ENCODE measurements at regions not wholly inside any gene's neighbourhood (a gene's known extent, or its start where the extent isn't known, plus 50 kb on each side); places are given as distances from the start of the nearest gene placed in this dataset.

DNA sequence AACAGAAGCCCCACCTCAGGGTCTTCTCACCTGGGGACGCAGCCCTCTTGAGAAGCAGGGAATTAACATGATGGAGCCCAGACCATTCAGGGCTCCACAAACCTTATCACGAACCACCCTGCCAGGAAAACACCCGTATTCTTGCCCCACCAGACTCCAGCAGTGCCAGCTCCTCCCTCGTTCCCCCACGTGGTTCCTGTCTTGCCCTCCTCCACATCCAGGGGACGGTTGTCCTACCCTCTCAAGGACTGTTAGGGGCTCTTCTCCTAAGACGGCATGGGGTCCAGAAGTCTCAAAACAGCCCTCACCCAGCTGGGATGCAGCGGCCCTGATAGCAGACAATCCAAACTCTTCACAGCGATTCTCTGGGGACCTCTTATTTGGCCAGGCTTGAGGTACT is 372.2 kb upstream of the HS6ST1 start:
- DNase-seq (ENCODE audit: low read depth in 2 of 2) = no peak

DNA sequence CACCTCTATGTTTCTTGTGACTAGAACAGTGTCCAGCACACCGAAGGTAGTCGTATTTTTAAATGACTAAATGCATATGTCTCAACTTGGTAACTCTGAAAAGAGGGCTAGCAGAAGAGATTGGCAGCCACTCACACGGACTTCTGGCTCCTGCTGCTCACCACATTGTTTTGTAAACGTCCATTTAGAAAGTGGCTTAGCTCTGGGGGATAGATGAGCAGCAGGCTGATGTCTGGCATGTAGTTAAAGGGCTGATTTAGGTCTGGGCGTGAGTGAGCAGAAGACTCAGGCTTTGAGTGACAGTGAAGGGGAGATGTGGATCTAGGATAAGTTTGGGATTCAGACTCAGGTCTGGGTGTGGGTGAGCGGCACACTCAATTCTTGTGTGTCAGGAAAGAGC is 372.9 kb upstream of the HS6ST1 start:
- DNase-seq (ENCODE audit: low read depth in 2 of 2) = no peak

DNA sequence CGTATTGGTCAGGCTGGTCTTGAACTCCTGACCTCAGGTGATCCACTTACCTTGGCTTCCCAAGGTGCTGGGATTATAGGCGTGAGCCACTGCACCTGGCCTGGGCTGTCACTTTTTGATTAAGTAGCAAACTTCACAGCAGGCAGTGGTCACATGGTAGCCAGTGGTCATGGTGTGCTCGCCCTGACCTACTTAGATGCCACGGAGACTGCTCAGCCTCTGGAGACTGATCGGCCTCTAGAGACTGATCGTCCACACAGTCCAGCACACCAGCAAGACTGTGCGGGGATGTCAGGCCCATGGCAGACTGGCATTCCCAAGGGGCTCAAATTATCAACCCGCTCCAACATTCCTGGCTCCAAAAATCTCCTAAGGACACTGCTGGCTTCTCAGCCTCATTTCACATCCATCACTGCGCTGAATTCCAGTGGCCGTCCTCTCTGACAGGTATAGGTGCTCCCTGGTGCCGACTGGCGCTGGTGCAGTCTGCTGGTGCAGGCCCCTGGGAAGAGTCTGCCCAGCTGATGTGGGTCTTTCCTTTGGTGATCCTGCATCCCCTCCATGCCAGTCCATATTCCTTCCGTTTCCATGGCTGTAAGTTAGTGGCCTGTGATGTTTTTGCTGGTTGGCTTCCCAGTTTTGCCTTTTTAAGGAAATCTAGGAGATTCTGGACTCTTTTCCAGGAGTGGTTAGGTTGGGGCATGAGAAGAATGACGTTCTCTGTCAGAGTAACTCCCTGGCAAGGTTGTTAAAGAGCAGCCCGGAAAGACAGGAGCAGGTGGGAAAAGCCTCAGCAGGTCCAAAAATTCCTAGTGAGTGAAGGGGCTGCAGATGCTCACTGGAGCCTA is 374.5 kb upstream of the HS6ST1 start:
- DNase-seq (ENCODE audit: low read depth in 2 of 2) = no peak

DNA sequence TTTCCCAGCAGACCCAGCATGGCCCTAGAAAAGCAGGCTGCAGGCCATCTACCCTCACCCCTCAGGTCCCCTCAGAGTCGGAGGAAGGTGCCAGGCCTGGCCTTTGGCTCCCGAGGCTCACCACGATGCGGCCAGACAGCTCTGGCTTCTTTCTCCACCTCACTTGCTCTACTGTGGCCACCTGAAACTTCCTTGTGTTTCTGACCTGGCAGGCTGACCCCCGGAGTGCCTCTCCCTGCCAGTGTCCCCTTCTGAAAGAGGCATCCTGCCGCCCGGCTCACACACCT is 375.0 kb upstream of the HS6ST1 start:
- DNase-seq (ENCODE audit: low read depth in 2 of 2) = no peak

DNA sequence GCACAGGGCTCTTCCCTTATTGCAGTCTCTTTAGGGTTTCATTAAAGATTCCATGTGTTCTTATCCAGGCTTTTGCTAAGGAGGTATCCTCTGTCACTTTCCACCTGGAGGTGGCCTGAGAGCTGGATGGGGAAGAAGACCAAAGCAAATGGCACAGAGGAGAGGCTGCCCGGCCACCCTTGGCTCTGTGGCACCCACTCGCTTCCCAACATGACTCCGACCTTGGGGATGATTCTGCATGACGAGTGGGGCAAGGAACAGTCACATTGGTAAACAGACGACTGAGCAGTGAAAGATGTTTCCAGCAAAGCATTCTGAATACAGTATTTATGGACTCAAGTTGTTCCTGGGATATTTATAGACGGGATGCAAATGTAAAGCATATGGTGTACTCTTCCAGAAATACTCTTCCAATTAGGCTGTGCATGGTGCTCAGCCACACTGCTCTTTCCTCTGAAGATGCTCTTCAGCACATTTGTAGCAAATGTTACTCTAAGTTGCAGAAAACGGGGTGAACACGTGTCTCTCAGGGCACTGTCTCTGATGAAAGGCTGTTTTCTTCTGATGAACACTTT is 377.1 kb upstream of the HS6ST1 start:
- DNase-seq (ENCODE audit: low read depth in 2 of 2) = no peak

DNA sequence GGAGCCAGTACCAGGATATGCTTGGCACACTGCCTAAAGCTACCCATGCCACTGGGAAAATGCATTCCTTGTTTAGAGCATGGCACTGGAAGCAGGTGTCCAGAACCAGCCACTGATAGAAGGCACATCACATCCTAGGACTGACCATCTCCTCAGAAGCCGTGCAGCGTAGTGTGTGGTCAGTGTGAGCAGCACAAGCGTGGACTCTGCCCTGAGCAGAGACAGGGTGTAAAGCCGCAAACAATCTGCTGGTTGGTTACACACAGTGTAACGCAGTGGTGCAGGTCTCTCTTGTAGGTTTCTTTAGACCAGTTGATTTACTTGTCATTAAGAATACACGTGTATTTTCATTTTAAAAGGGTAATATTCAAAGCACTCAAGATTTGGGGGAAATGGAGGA is 377.8 kb upstream of the HS6ST1 start:
- no peak for DNase-seq (ENCODE audit: low read depth in 2 of 2)

DNA sequence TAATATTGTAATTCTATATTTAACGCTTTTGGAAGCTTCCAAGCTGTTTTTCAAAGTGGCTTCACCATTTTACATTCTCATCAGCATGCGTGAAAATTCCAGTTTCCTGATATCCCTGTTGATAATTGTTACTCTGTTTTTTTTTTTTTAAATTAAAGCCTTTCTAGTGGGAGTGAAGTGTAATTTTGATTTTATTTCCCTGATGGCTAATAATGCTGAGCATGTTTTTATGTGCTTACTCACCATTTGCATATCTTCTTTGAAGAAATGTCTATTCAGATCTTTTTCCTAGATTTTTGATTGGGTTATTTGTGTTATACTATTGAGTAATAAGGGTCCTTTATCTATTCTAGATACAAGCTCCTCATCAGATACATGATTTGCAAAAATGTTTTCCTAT is 382.8 kb upstream of the HS6ST1 start:
- no peak for DNase-seq (ENCODE audit: low read depth in 2 of 2)

DNA sequence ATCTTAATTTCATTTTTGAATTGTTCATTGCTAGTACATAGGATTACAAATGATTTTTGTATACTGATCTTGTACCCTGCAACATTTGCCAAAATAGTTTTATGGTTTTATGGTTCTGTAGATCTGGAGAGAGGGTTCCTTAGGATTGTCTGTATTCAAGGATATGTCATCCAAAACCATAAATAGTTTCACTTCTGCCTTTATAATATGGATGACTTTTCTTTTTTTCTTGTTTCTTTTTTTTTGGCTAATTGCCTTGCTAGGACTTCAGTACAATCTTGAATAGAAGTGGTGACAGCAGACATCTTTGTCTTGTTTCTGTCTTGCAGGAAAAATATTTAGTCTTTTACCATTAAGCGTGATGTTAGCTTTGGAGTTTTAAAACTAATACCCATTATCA is 383.9 kb upstream of the HS6ST1 start:
- DNase-seq (ENCODE audit: low read depth in 2 of 2) = no peak

DNA sequence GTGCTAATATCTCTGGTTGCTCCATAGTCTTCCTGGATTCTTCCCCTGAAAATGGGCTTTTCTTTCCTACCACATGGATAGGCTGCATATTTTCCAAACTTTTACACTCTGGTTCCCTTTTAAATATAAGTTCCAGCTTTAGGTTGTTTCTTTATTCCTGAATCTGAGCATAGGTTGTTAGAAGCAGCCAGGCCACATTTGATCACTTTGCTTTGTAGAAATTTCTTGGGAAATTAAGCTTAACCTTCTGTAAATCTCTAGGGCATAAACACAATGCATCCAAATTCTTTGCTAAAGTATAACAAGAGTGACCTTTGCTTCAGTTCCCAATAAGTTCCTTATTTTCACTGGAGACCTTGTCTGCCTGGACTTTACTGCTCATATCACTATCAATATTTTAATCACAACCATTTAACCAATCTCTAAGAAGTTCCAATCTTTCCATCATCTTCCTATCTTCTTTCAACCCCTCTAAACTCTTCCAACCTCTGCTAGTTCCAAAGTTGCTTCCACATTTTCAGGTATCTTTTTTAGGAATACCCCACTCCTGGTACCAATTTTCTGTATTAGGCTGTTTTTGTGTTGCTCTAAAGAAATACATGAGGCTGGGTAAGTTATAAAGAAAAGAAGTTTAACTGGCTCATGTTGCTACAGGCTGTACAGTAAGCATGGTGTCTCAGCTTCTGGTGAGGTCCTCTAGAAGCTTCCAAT is 389.6 kb upstream of the HS6ST1 start:
- DNase-seq (ENCODE audit: low read depth in 2 of 2) = no peak

DNA sequence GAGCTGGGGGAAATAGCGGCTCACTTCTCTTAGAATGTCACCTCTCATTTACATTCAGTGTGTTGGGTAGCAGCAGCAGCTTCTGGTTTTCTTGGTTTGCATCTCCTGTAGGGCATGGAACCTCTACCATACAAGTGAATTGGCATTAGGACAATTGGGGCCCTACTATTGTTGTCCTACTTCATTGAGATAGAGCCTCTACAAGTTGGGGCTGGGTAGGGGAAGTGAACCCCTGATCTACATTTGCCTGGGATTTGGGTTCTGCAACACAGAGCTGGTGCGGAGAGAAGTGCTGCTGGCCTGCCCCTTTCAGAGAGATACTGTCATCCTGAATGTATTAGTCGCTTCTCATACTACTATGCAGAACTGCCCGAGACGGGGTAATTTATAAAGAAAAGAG is 391.6 kb upstream of the HS6ST1 start:
- DNase-seq (ENCODE audit: low read depth in 2 of 2) = no peak

DNA sequence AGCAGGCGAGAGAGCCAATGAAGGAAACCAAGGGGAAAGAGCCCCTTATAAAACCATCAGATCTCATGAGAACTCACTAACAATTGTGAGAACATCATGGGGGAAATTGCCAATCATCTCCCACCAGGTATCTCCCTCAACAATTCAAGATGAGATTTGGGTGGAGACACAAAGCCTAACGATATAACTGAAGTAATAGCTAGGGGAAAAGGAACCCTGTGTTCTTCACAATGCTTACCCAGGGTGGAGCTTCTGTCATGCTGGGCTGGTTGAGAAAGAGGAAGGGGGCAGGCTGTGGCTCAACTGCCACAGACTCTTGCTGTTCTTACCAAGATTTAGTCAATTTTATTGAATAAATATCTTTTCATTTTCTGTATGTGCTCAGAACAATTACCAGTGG is 392.1 kb upstream of the HS6ST1 start:
- no peak for DNase-seq (ENCODE audit: low read depth in 2 of 2)

DNA sequence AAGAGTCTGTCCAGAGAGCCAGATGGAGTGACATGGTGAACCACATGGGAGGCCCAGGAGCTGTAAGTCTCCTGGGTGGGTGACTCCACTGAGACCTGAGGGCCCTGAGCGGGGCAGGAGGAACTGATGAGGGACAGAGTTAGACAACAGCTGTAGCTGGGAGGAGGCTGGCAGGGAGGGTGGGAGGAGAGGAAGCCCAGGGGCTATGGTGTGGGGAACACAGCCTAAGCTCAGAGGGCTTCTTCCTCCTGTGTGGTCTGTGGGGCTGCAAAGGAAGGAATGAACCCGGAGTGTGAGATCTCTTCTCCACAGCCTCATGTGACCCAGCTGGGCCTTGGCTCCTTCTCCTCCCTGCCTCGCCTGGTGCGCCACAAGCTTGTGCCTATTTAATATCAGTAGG is 395.6 kb upstream of the HS6ST1 start:
- DNase-seq (ENCODE audit: low read depth in 2 of 2) = no peak

DNA sequence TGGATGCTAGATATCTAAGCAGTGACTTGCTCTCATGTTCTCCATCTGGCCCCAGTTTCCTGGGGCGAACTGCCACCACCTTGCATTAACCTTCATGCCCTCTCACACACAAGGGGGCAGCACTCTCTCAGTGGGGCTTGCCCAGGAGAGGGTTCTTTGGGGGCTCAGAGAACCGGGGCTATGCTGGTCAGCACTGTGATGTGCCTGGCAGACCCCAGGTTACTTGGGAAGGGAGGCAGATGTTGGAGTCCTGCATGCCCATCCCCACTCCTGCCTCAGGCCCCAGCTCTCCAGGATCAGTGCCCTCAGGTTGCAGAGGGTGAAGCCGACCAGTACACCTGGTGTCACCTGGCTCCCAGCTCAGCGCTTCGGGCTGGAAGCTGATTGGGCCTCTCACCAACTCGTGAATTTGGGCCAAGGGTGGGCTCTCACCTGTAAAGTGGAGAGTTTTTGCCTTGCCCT is 396.2 kb upstream of the HS6ST1 start:
- DNase-seq (ENCODE audit: low read depth in 2 of 2) = no peak

DNA sequence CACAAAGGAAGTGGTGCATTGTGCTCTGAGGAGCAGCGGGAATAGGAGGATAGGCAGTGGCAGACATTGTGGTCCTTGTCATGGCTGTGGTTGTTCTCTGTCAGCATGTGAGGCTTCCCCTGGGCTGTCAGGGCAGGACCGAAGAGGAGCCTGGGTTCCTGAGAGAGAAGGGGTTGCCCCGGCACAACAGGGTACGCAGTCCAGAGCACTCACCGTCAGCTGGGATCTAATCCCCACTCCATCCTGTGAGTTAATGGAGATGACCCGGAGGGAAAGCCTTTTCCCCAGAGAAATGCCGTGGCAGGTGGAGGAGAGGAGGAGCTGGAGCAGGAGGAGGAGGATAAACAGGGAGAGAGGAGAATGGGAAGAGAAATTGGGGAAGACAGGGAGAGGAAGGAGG is 396.7 kb upstream of the HS6ST1 start:
- no peak for DNase-seq (ENCODE audit: low read depth in 2 of 2)

DNA sequence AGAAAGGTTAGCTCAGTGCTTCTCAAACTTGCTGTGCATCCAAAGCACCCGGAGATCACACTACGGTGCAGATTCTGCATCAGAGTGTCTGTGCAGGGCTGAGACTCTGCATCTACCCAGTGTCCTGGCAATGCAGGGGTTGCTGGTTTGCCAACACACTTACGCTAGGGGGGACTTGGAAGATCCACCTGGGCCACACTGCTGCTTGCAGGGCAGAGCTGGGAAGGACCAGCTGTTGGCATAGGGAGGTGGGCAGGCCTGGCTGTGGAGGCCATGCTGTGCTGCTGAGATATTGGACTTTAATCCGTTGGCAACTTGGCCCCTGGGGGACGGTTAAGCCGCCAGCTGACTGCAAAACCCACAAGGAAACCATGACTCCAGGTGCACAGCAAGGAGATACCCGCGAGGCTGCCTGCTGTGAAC is 397.6 kb upstream of the HS6ST1 start:
- DNase-seq (ENCODE audit: low read depth in 2 of 2) = no peak

DNA sequence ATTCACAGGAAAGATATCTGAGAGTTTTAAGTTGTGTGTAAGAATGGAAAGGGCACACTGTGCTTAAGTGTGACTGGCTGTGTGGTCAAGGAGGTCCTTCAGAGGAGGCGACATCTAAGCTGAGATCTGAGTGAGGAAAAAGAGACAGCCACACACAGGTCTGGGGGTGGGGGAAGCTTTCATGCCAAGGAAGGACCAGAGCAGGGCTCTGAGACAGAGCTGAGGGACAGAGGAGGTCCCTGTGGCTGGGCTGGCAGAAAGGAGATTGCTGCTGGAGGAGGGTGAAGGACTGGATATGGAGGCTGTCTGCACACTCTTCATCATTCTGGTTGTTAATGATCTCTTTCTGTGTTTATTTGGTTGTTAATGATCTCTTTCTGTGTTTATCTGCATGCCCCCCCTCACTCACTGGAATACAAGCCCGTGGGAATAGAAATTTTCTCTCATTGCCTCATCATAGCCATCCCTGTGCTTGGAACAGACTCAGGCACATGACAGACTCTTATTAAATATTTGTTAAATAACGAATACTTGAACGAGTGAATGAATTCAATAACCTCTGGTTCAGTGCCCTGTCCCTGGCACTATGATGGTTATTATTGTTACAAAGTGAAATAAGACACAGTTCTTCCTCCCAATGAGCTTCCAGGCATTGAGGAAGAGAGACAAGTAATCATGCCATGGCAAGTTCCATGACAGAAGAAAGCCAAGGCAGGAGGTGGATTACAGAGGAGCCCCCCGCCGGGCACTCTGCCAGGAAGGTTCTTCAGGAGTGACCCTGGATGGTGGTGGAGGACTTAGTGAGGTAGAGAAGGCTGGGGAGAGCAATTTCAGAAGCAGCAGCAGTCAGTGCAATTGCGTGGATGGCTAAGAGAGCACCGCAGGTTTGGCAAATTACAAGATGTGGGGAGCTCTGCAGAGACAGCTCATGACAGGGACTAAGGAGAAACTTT is 399.4 kb upstream of the HS6ST1 start:
- no peak for DNase-seq (ENCODE audit: low read depth in 2 of 2)

DNA sequence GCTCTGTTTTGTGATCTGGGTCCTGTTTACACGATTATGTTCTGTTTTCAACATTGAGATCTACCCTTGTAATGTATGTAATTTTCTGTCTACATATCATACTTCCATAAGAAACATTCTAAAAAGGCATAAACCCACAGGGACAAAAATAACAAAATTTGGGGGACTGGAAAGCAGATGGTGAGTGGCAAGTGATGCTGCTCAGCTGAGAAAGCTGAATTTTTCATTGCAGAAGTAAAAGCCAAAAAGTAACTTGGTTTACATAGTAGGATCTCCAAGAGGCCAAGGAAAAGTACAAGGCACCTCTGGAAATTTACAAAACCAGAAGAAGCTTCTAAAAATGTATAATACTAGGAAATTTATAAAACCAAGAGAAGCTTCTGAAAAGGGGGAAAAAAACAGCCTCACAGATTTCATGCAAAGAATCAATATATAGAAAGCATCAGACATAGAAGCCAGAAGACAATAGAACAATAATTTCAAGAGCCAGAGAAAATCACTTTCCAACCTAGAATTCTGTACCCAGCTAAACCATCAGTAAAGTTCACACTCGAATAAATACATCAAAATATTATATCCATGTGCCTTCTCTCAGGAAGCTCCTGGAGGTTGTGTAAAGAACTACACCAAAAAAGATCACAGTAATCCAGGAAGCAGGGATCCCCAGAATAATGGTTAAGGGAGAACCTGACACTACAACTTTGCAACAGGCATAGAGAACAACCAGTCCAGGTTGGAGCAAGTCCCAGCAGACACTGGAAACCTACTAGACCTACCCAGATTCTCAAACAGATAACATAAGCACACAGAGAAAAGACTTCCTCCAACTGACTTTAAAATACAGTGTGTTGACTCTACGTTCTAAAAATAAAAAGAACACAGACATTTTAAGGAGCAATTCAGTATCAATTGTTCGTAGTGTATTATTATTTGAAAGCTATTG is 401.7 kb upstream of the HS6ST1 start:
- no peak for DNase-seq (ENCODE audit: low read depth in 2 of 2)

DNA sequence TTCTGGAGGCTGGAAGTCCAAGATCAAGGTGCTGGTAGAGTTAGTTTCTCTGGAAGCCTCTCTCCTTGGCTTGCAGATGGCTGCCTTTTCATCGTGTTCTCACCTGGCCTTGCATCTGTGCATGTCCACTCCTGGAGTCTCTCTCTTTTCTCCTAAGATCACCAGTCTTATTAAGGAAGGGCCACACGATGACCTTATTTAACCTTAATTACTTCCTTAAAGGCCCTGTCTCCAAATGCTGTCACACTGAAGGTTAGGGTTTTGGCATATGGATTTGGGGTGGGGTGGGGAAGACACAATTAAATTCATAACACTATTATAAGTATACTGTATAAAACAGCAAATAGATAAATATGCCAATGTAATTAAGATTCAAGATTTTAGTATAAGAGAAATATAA is 402.4 kb upstream of the HS6ST1 start:
- no peak for DNase-seq (ENCODE audit: low read depth in 2 of 2)

DNA sequence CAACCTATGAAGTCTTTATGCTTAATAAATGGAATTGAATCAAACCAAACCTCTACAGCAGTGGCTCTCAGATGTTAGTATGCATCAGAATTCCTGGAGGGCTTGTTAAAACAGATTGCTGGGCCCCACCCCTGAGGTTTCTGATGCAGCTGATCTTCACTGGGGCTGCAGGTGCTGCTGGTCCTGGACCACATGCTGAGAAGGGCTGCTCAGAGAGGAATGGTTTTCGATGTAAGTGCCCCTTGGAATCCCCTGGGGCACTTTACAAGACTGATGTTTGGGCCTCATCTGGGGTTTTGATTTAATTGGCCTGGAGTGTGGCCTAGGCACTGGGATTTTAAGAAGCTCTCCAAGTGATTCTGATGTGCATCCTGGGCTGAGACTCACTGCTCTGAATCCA is 403.8 kb upstream of the HS6ST1 start:
- DNase-seq (ENCODE audit: low read depth in 2 of 2) = no peak

DNA sequence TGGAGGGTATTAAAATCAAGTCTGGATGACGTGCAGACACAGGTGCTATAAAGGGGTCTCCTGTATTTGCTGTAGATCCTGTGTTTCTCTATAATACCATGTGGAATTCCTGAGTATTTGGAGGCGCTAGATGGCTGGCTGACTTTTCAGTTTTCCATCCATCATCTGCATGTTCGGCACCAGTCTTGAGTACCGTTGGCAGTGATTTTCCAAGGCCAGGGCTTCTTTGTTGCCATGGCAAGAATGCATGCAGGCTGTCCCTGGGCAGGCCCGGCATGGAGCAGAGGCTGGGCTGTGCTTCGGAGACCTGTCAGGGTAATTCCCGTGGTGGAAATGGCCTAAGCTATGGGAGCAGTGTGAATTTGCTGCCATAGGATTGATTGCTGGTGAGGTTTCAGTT is 405.9 kb upstream of the HS6ST1 start:
- DNase-seq (ENCODE audit: low read depth in 2 of 2) = no peak

DNA sequence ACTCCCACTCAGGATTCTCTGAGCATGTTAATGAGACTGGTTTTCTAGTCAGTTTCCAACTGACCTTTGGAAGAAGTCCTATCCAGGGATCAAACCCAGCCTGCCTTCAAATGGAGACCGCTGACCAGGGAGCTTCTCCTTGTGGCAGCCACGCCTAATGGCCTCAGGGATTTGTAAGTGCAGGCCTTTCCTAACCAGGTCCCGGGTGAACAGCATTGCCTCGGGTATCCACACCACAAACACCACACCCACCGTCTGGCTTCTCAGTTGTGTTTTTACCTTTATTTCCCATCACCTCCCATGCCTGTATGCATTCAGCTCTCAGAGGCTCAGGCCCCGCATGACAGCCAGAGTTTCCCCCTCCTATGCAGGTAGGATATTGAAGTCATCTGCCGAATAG is 406.3 kb upstream of the HS6ST1 start:
- DNase-seq (ENCODE audit: low read depth in 2 of 2) = no peak
